Stomach (tissue), 4 donors: ENCODE measurements at regions not wholly inside any gene's neighbourhood (a gene's known extent, or its start where the extent isn't known, plus 50 kb on each side); places are given as distances from the start of the nearest gene placed in this dataset.

Experiments
- POLR2A ChIP-seq, 4 donors: fragments of 450-650 bp; IDR thresholded peaks; one replicate each; pipeline ENCODE4 v1.6.1; 2016; ENCODE audit warnings: antibody characterized with exemption in 4 of 4, control low read depth in 2 of 4, mild to moderate bottlenecking in 1 of 4, moderate library complexity in 1 of 4
- POLR2AphosphoS5 ChIP-seq, 3 donors: sonication (generic); formaldehyde crosslinking; IDR thresholded peaks; one replicate each; pipeline ENCODE4 v1.6.1; 2016; ENCODE audit warnings: antibody characterized with exemption in 3 of 3
- TF ChIP-seq, protein P1 (sequence below), 7 experiments: fragments of 450-650 bp in 4 of 7; fragments of 200-600 bp in 3 of 7; sonication (generic) in 3 of 7; IDR thresholded peaks; one replicate each; pipeline ENCODE4 v1.5.1; 2016 to 2019; ENCODE audit warnings: antibody characterized with exemption in 7 of 7, control low read depth in 2 of 7, mild to moderate bottlenecking in 1 of 7

GRCh38 chrY:19502169-19503091 is 242.1 kb downstream of the KDM5D start:
- TF ChIP-seq, protein P1, sequence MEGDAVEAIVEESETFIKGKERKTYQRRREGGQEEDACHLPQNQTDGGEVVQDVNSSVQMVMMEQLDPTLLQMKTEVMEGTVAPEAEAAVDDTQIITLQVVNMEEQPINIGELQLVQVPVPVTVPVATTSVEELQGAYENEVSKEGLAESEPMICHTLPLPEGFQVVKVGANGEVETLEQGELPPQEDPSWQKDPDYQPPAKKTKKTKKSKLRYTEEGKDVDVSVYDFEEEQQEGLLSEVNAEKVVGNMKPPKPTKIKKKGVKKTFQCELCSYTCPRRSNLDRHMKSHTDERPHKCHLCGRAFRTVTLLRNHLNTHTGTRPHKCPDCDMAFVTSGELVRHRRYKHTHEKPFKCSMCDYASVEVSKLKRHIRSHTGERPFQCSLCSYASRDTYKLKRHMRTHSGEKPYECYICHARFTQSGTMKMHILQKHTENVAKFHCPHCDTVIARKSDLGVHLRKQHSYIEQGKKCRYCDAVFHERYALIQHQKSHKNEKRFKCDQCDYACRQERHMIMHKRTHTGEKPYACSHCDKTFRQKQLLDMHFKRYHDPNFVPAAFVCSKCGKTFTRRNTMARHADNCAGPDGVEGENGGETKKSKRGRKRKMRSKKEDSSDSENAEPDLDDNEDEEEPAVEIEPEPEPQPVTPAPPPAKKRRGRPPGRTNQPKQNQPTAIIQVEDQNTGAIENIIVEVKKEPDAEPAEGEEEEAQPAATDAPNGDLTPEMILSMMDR (IDR thresholded peaks at IDR 0.05): no peak
- no peak for TF ChIP-seq POLR2AphosphoS5 (IDR thresholded peaks at IDR 0.05)
- no peak for TF ChIP-seq POLR2A (IDR thresholded peaks at IDR 0.05)
